Vagina (tissue), 2 donors: ENCODE measurements at regions not wholly inside any gene's neighbourhood (a gene's known extent, or its start where the extent isn't known, plus 50 kb on each side); places are given as distances from the start of the nearest gene placed in this dataset.
A peak's percentile ranks its signal among the peaks of the same experiment; 100 is the strongest.

ENCODE experiments used
- DNase-seq, 2 donors: peaks; one replicate each; pipeline ENCODE4 v3.0.0-alpha.2; 2017; ENCODE audit errors: extremely low spot score in 2 of 2
- H3K27ac ChIP-seq: fragments of 200-600 bp; sonication (generic); one replicate; pipeline ENCODE4 v1.5.1; 2019
- H3K27me3 ChIP-seq: fragments of 200-600 bp; sonication (generic); one replicate; pipeline ENCODE4 v1.5.1; 2019
- H3K36me3 ChIP-seq, 2 donors: fragments of 200-600 bp; sonication (generic); one replicate each; pipeline ENCODE4 v1.5.1; 2017 to 2019
- H3K4me1 ChIP-seq: fragments of 200-600 bp; sonication (generic); one replicate; pipeline ENCODE4 v1.5.1; 2019
- H3K4me3 ChIP-seq, 2 donors: fragments of 200-600 bp; sonication (generic); 1 replicate in 1 of 2; 2 replicates in 1 of 2; pipeline ENCODE4 v1.5.1; 2016 to 2019
- H3K9me3 ChIP-seq: fragments of 200-600 bp; sonication (generic); one replicate; pipeline ENCODE4 v1.5.1; 2019
- POLR2A ChIP-seq, 2 donors: fragments of 450-650 bp; IDR thresholded peaks; one replicate each; pipeline ENCODE4 v1.6.1; 2017; ENCODE audit warnings: antibody characterized with exemption in 2 of 2, mild to moderate bottlenecking in 2 of 2, moderate library complexity in 2 of 2
- POLR2AphosphoS5 ChIP-seq, 2 donors: sonication (generic); formaldehyde crosslinking; IDR thresholded peaks; one replicate each; pipeline ENCODE4 v1.9.0; 2017; ENCODE audit warnings: antibody characterized with exemption in 2 of 2, mild to moderate bottlenecking in 2 of 2, low read depth in 1 of 2; ENCODE audit not compliant: insufficient read depth in 1 of 2
- intact Hi-C: fragments of 100-400 bp; cut with DNase I; formaldehyde crosslinking; loops from one replicate; pipeline ENCODE4 v1.15.1; 2023
- TF ChIP-seq, protein P1 (sequence below), 3 experiments: fragments of 450-650 bp in 2 of 3; fragments of 200-600 bp in 1 of 3; sonication (generic) in 1 of 3; IDR thresholded peaks; one replicate each; pipeline ENCODE4 v1.5.1; 2017 to 2019; ENCODE audit warnings: antibody characterized with exemption in 3 of 3, mild to moderate bottlenecking in 2 of 3, moderate library complexity in 2 of 3

DNA sequence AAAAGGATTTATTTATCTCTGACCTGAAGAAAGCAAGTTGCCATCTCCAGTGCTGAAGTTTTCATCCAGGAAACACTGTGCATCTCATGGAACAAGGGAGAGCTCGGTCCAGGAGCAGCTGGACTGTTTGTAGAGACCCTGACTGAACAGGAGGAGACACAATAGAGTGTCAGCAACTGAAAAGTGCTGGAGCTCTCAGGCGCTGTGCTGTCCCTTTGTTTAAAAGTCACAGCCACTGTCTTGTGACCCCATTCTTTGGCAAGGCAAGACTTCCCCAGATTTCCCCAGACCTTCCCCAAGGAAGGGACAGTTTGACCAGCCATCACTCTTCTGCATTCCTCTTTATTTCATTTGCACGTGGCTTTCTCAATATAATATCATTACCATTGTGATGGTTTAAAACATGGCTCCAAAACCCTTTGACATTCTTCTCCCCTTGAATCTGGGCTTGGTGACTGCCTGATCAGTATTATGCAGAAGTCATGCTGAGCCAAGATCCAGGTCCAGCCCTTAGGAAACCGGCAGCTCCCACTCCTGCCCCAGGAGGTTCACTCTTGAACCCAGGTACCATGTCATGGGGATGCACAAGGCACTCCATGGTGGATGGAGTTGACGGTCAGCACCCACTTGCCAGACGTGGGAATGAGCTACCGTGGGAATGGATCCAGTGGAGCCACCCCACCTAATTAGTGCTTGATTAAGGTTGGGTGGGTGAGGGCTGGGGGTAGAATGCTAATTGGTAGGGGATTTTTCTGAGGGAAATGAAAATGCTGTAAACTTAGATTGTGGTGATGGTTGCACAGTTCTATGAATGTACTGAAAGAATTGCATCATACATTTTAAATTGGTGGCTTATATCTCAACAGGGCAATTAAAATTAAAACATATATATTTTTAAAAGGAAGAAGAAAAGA is 497.9 kb upstream of the RAB6C start:
- Histone ChIP-seq H3K27me3 (no peaks in the 10 kb centered on the region), H3K4me3 (no peak overlapping the region), H3K36me3 (no peaks in the 10 kb centered on the region), H3K9me3 (no peaks in the 10 kb centered on the region), H3K4me1 (no peaks in the 10 kb centered on the region), H3K27ac (no peak overlapping the region)
- intact Hi-C loops: no loop called here
- DNase-seq: peak in 1 of 2 donors; percentile 64
- TF ChIP-seq POLR2A (IDR thresholded peaks at IDR 0.05): no peak
- no peak for TF ChIP-seq POLR2AphosphoS5 (IDR thresholded peaks at IDR 0.05; ENCODE audit: insufficient read depth in 1 of 2, low read depth in 1 of 2)
- TF ChIP-seq, protein P1, sequence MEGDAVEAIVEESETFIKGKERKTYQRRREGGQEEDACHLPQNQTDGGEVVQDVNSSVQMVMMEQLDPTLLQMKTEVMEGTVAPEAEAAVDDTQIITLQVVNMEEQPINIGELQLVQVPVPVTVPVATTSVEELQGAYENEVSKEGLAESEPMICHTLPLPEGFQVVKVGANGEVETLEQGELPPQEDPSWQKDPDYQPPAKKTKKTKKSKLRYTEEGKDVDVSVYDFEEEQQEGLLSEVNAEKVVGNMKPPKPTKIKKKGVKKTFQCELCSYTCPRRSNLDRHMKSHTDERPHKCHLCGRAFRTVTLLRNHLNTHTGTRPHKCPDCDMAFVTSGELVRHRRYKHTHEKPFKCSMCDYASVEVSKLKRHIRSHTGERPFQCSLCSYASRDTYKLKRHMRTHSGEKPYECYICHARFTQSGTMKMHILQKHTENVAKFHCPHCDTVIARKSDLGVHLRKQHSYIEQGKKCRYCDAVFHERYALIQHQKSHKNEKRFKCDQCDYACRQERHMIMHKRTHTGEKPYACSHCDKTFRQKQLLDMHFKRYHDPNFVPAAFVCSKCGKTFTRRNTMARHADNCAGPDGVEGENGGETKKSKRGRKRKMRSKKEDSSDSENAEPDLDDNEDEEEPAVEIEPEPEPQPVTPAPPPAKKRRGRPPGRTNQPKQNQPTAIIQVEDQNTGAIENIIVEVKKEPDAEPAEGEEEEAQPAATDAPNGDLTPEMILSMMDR (IDR thresholded peaks at IDR 0.05): no peak

DNA sequence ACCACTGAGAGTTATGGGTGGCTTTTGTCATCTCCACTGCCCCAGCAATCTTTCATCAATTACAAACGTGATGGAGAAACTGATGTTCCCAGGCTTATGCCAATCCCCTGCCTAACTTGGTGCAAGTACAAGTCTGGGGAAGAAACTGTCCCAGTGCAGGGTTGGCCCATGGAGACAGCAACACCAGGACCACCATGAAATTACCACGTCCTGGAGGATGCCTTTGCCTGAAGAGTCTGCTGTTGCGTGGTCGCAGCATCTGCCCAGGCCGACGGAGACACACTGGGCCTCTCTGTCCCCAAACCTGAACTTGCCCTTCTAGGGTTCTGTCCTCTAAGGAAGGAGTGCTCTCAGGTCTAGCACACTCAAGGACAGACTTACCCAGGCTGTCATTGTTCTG is 496.8 kb upstream of the RAB6C start:
- Histone ChIP-seq H3K36me3 (no peaks in the 10 kb centered on the region), H3K4me3 (no peak overlapping the region), H3K27me3 (no peaks in the 10 kb centered on the region), H3K4me1 (no peaks in the 10 kb centered on the region), H3K9me3 (no peaks in the 10 kb centered on the region), H3K27ac (no peak overlapping the region)
- peak in 1 of 2 donors; percentile 64 for DNase-seq
- intact Hi-C loops: no loop called here
- TF ChIP-seq POLR2A (IDR thresholded peaks at IDR 0.05) (no peak), POLR2AphosphoS5 (IDR thresholded peaks at IDR 0.05; ENCODE audit: insufficient read depth in 1 of 2, low read depth in 1 of 2) (no peak)
- TF ChIP-seq, protein P1 (IDR thresholded peaks at IDR 0.05): no peak

DNA sequence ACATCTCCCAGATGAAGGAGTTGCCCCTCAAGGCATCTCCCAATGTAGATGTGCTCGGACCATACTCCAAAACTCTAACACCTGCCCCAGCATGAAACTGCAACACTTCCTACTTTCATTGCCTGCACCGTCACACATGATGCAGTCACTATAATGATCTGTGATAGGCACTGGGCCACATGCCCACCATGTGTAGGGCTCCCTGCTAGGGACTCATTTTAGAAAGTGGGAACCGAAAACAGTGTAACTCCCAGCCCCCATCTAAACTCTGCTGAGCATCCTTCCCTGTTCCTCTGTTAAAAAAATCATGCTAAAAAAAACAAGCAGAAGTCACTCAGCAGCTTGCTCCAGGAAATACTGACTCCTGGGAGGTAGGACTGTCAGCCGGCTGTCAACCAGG is 496.1 kb upstream of the RAB6C start:
- H3K4me1 ChIP-seq: no peaks in the 10 kb centered on the region
- no peak for DNase-seq
- H3K4me3 ChIP-seq: no peak overlapping the region
- H3K36me3 ChIP-seq: no peaks in the 10 kb centered on the region
- intact Hi-C loops: no loop called here
- no peak overlapping the region for H3K27ac ChIP-seq
- TF ChIP-seq POLR2AphosphoS5 (IDR thresholded peaks at IDR 0.05; ENCODE audit: insufficient read depth in 1 of 2, low read depth in 1 of 2) (no peak), POLR2A (IDR thresholded peaks at IDR 0.05) (no peak)
- TF ChIP-seq, protein P1 (IDR thresholded peaks at IDR 0.05): no peak
- no peaks in the 10 kb centered on the region for H3K27me3 ChIP-seq
- no peaks in the 10 kb centered on the region for H3K9me3 ChIP-seq

DNA sequence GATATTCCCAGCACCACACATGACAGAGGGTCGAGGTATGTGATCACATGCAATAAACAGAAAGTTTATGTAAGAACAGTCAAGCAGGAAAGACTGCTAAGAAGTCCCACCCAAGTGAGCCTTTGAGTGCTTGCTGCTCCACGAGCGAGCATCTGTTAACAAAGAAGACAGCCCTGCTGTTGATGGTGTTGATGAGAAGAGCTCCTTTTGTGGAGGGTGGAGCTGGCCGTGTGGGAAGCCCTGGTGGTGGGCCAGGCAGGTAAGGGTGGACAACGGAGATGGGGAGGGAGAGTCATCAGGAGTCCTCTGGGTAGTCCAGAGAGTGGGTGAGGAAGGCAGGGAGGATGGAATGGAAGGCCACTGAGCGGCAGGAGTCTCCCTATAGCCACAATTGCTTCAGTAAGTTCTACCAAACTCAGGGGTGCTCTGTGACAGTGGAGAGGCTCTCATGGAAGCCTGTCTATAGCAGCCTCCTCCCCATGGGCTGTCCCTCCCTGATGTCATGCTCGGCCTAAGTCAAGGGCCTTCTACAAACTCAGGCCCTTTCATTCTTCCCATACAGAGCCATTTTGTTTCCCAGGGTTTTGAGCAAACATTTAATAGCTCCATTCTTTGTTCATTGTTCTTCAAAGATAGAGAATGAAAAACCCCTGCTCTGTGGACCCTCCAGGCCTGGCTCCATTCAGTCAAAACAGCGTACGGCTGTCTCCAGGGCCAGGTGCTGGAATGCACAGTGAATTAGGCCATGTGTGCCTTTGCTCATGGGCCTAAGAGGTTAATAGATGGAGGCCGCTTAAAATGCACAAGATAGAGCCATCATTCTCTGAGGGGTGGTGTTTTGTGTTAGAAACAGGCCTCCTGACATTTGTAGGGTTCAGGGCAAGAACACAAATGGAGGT is 494.2 kb upstream of the RAB6C start:
- Histone ChIP-seq H3K36me3 (no peaks in the 10 kb centered on the region), H3K4me3 (no peak overlapping the region), H3K27ac (no peak overlapping the region), H3K4me1 (no peaks in the 10 kb centered on the region), H3K27me3 (no peaks in the 10 kb centered on the region), H3K9me3 (no peaks in the 10 kb centered on the region)
- DNase-seq: peak in 1 of 2 donors; percentile 70
- intact Hi-C loops: no loop called here
- TF ChIP-seq POLR2AphosphoS5 (IDR thresholded peaks at IDR 0.05; ENCODE audit: insufficient read depth in 1 of 2, low read depth in 1 of 2) (no peak), POLR2A (IDR thresholded peaks at IDR 0.05) (no peak)
- TF ChIP-seq, protein P1 (IDR thresholded peaks at IDR 0.05): no peak
